T47D (cell line): ENCODE measurements at regions not wholly inside any gene's neighbourhood (a gene's known extent, or its start where the extent isn't known, plus 50 kb on each side); places are given as distances from the start of the nearest gene placed in this dataset.
"Not testable (repeated sequence)": the region's sequence is repeated elsewhere in the genome, so short reads cannot be mapped to it uniquely, and the experiment has no call there.

Experiments
- DNase-seq, 2 experiments: peaks; one replicate each; pipeline versions ENCODE4 v3.0.0 to v3.0.0-alpha.2; 2011 to 2012; ENCODE audit warnings: low read depth in 1 of 2, low spot score in 1 of 2
- JUND ChIP-seq: IDR thresholded peaks from 2 replicates; pipeline ENCODE4 v1.6.1; 2012; ENCODE audit warnings: low read depth
- in situ Hi-C: cut with HindIII; loops from 2 replicates; pipeline ENCODE4 v1.10.0; 2016; ENCODE audit warnings: low sequenced_read_pairs, low pct_unique_long_range_greater_than_20kb

DNA sequence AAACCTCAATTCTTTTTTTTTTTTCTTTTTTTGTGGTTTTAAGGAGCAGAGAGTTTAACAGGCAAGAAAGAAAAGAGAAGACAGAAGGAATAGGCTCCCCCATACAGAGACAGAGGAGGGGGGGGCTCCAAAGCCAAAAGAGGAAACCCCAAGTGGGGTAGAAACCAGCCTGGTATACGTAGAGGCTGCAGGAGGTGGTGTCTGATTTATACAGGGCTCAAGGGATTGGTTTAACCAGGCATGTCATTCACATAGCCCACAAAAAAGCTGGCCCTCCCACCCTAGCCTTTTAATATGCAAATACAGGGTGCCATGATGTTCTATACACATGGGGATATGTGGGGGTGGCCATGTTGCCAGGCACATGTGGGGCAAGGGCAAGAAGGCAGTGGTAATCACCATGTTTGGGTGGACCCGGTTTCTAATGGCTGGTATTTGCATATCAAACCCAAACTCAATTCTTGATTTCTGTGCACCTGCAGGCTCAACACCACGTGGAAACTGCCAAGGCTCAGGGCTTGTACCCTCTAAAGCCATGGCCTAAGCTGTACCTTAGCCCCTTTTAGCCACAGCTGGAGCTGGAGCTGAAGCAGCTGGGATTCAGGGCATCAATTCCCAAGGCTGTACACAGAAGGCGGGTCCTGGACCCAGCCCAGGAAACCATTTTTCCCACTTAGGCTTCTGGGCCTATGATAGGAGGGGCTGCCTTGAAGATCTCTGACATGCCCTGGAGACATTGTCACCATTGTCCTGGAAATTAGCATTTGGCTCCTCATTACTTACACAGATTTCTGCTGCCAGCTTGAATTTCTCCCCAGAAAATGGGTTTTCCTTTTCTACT, 170.3 kb downstream of the MAIP1 start:
- DNase-seq, result no peak
- TF ChIP-seq JUND, result no peak
- in situ Hi-C loops, result no loop called here

DNA sequence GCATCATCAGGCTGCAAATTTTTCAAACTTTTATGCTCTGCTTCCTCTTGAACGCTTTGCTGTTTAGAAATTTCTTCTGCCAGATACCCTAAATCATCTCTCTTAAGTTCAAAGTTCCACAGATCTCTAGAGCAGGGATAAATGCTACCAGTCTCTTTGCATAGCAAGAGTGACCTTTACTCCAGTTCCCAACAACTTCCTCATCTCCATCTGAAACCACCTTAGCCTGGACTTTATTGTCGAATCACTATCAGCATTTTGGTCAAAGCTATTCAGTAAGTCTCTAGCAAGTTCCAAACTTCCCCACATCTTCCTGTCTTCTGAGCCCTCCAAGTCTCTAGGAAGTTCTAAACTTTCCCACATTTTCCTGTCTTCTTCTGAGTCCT, 170.9 kb downstream of the MAIP1 start:
- in situ Hi-C loops, DNase-seq: not testable (repeated sequence)

DNA sequence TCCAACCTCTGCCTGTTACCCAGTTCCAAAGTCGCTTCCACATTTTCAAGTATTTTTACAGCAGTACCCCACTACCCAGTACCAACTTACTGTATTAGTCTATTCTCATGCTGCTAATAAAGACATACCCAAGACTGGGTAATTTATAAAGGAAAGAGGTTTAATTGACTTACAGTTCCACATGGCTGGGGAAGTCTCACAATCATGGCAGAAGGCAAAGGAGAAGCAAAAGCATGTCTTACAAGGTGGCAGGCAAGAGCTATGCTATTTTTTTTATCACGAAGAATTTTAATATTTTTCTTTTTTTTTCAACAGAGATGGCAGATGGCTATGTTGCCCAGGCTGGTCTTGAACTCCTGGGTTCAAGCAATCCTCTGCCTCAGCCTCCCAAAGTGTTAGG, 171.3 kb downstream of the MAIP1 start:
- DNase-seq, in situ Hi-C loops: not testable (repeated sequence)

DNA sequence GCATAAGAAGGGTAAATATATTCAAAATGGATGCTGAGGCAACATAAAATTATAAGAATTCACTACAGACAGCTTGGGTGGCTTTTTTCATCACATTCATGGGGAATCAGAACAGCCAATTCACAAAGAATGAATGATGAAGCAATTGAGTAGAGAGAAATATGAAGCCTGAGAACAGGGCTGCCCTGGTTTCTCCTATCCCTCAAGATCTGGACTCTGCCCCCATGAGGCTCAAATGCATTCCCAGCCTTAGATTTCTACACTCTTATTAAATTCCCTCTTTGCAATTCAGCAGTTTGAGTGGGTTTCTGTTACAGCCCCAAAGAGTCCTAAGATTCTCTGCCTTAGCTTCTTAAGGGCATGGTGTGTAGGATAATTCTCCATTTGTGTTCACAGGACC, 172.5 kb downstream of the MAIP1 start:
- DNase-seq, result no peak
- no peak for TF ChIP-seq JUND
- in situ Hi-C loops, result no loop called here

DNA sequence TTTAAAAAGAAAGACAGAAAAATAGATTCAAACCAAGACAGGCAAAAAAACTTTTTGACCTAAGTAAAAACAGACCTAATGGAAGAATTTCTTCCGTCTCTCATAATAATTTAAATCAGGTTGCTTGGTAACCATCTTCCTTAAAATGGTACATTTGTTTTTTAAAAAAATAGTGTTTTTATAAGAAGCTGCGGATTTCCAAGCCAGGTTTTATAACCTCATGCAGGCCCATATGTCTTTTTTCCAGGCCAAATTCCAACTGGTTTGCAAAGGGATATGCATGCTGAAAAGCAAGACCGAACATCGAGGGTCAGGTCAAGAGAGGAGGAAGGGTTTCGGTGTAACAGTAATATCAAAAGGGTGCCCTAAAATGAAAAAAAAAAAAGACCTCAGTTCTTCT, 172.9 kb downstream of the MAIP1 start:
- DNase-seq, result no peak
- TF ChIP-seq JUND, result no peak
- in situ Hi-C loops, result no loop called here

DNA sequence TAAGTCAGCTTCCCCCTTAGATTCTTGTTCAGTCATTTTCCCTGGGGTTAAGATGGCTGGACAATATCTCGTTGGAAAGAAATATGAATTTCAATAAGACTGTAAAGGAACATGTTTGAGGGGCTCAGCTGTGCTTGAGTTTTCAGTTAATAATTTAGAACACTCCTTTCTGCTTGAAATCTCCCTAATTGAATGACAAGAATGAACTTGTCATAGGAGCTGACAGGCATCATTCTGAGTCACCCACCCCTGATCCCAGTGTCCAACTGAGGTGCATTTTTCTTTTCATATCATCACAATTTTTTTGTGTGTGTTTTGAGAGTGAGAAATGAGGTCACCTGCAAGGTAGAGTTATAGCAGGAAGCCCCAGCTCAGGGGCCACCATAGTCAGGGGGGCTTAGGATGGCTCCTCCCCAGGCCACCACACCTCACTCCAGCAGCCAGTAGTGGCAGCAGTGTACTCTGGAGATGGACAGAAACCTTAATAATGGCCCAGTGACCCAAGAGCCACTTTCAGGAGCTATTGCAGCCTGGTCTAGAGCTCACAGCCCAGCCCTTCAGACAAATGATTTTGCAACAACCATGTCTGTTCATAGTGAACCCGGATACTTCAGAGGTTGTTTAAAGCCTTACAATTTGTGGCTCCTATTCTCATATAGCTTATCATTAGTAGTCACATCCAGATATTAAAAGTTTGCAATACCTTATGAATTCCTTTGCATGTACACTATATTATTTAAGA, 174.5 kb downstream of the MAIP1 start:
- TF ChIP-seq JUND, result no peak
- DNase-seq, result no peak
- in situ Hi-C loops, result no loop called here

DNA sequence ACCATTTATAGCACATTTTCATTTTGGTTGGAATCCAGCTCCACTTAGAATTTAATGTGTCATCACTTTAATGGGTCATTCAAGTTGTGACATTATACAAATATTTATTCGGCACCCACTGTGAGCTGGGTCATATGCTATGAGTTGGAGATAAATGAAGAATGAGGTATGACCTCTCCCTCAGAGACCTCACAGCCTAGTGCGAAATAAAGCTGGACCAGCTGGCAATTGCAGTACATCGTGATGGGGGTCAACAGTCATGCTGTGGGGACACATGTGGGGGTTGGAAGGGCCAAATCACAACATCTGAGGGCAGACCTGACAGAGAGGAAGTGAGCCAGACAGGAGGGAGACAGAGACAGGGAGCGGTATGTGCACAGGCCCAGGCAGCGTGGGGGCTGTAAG, 175.4 kb downstream of the MAIP1 start:
- DNase-seq, result no peak
- TF ChIP-seq JUND, result no peak
- in situ Hi-C loops, result no loop called here

DNA sequence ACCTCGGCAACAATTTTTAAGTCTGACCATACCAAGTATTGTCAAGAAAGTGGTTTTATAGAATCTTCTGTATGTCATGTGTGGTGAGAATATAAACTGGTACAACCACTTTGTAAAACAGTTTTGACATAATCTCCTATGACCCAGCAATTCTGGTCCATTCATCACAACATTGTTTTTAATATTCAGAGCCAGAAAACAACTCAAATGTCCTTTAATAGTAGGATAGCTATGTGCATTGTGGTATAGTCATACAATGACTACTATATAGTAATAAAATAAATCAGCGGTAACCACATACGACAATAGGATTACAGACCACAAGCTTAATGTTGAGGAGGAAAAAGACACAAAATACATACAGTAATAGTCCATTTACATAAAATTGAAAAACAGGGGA, 175.2 kb upstream of the SPATS2L start:
- TF ChIP-seq JUND, result no peak
- in situ Hi-C loops, result no loop called here
- DNase-seq, result no peak

DNA sequence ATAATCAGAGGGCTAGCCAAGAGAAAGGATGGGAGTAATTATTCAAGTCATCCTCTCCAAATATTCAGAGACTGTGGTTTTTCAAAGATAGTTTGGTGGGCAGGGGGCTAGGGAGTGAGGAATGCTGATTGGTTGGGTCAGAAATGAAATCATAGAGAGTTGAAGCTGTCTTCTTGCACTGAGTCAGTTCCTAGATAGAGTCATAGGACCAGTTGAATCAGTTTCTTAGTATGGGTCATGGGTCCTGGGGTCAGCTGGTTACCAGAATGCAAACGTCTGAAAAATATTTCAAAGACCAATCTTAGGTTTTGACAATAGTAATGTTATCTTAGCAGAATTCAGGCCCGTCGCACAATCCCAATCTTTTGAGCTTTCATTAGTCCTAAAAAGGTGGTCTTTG, 171.4 kb upstream of the SPATS2L start:
- no peak for TF ChIP-seq JUND
- in situ Hi-C loops, result no loop called here
- no peak for DNase-seq

DNA sequence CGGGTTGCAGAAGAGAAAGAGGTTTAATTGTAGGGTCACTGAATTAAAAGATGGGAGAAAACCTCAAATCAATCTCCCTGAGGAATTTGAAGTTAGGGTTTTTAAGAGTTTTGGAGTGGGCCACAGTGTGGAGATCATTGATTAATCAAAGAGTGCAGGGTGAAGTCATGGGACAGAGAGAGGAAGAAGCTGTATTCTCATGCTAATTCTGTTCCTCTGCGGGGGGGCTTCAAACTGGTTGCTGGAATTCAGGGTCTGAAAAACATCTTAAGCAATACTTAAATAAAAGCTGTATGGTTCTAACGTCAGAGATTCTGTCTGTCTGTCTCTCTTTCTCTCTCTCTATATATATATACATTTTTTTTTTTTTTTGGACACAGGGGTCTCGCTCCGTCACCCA, 169.8 kb upstream of the SPATS2L start:
- DNase-seq, result no peak
- no peak for TF ChIP-seq JUND

DNA sequence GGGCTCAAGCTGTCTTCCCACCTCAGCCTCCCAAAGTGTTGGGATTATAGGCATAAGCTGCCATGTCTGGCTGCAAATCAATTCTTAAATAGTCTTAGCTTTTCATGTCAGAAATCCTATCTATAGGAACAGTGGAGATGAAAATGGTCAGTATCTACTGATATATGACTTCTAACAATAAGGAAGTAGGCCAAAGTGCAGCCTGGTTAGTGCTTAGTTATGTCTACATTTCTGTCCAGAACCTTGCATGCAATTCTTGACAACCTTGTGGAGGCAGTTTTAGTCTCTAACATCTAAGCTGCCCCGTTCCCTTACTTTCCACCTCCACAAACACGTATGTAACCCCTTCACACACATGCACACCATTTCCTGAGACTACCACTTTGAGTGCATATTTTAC, 169.2 kb upstream of the SPATS2L start:
- in situ Hi-C loops, result no loop called here
- DNase-seq, result no peak
- no peak for TF ChIP-seq JUND

More for the DNA sequence above, 169.8 kb upstream of the SPATS2L start:
- in situ Hi-C loops, result no loop called here

DNA sequence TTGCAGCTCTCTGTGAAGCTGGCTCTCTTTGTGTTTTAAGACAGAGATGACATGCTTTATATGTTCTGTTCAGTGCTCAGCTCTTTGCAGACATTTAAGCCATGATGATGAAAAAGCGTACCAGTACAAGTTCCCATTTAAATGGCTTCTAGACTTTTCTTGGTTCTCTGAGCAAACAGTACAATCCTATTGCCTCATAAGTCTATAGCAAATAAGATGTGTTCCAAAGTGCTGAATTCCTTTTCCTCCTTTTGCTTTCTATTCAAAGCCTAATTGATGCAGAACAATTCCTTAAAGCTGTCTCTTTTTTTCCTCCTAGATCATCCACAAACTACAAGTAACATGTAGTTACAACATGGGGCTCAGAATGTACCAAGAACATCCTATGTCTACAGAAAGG, 168.8 kb upstream of the SPATS2L start:
- in situ Hi-C loops, result no loop called here
- no peak for TF ChIP-seq JUND
- no peak for DNase-seq

DNA sequence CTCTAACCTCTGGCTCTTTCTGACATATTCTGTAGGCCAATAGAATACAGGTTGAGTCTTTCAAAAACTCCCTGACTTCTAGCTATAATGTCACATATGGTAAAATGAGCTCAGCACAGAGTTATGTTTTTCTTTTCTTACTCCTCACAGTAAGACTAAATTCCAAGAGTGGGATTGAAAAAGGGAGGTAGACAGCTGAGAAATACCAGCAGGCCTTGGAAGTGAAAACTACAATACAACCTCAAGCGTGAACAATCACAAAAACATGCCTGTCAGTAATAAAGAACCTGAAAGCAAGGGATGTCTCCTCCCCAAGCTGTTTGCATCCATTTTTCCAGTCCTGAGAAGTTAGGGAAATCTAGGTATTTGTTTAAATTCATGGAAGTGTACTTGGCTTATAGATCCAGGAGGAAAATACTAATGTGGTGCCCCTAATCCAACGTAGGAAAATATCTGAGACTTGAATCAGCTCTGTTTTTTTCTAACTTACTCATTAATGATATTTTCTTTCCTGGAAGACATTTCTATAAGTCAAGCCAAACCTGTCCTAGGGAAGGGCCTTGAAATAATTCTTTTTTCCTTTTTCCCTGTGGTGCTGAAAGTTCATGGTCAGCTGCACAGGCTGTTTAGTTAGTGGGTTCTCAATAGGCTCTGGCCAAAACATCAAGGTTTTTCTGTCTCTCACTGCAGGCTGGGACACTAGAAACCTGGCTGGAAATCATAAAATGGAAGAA, 167.9 kb upstream of the SPATS2L start:
- no peak for DNase-seq
- TF ChIP-seq JUND, result no peak
- in situ Hi-C loops, result no loop called here
